ENCODE measurements at regions not wholly inside any gene's neighbourhood (a gene's known extent, or its start where the extent isn't known, plus 50 kb on each side); places are given as distances from the start of the nearest gene placed in this dataset.

DNA sequence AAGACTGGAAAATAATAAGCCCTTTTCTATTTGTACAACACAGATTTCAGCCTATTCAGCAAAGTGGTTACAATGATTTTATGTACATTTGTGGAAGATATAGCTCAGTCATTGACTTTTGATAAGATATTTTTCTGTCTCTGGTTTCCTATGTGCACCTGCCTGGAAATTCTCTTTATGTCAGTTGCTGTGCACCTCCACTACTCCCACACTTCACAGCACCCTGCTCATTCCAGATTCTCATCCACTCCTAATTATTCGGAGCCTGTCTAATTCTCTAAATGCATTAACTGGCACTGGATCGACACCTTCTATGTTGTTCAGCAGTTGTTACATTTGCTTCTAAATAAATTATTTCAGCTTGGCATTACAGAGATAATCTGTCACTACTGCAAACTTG lies 275.1 kb upstream of the RND3 start:
- no peak for DNase-seq (ENCODE audit: low read depth, low spot score)
- TF ChIP-seq, protein P1, sequence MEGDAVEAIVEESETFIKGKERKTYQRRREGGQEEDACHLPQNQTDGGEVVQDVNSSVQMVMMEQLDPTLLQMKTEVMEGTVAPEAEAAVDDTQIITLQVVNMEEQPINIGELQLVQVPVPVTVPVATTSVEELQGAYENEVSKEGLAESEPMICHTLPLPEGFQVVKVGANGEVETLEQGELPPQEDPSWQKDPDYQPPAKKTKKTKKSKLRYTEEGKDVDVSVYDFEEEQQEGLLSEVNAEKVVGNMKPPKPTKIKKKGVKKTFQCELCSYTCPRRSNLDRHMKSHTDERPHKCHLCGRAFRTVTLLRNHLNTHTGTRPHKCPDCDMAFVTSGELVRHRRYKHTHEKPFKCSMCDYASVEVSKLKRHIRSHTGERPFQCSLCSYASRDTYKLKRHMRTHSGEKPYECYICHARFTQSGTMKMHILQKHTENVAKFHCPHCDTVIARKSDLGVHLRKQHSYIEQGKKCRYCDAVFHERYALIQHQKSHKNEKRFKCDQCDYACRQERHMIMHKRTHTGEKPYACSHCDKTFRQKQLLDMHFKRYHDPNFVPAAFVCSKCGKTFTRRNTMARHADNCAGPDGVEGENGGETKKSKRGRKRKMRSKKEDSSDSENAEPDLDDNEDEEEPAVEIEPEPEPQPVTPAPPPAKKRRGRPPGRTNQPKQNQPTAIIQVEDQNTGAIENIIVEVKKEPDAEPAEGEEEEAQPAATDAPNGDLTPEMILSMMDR (conservative IDR thresholded peaks at IDR 0.05): no peak
- no peaks in the 10 kb centered on the region for H3K36me3 Mint-ChIP-seq (ENCODE audit: low read depth)

DNA sequence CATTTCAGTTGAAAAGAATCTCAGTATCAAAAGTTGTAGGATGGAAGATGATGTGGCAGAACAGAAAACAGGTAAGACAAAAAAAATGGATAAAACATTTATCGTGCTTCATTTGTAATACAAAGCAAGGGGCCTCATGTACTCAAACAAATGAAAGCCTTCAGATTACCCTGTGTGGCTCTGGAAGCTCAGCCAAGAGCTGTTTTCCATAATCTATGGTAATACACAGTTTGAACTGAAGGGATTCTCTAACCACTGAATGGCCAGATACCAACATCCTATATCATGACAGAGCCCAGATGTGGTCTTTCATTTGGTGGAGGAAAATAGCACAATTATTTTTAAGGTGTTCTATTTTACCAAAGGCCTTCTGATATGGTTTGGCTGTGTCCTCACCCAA lies 272.1 kb upstream of the RND3 start:
- Mint-ChIP-seq H3K27me3 (ENCODE audit: low read depth) (no peaks in the 10 kb centered on the region), H3K27ac (ENCODE audit: unreplicated experiment) (no peak overlapping the region), H3K4me3 (no peak overlapping the region), H3K9me3 (no peaks in the 10 kb centered on the region), H3K36me3 (ENCODE audit: low read depth) (no peaks in the 10 kb centered on the region), H3K4me1 (peaks cover 2% of the 10 kb centered on the region)
- TF ChIP-seq, protein P1 (conservative IDR thresholded peaks at IDR 0.05): no peak
- no peak for DNase-seq (ENCODE audit: low read depth, low spot score)

More for the DNA sequence above, 275.1 kb upstream of the RND3 start:
- H3K4me1 Mint-ChIP-seq: no peaks in the 10 kb centered on the region
- peaks cover 2% of the 10 kb centered on the region for H3K9me3 Mint-ChIP-seq
- H3K27me3 Mint-ChIP-seq (ENCODE audit: low read depth): no peaks in the 10 kb centered on the region
- no peak overlapping the region for H3K4me3 Mint-ChIP-seq
- H3K27ac Mint-ChIP-seq (ENCODE audit: unreplicated experiment): no peak overlapping the region

DNA sequence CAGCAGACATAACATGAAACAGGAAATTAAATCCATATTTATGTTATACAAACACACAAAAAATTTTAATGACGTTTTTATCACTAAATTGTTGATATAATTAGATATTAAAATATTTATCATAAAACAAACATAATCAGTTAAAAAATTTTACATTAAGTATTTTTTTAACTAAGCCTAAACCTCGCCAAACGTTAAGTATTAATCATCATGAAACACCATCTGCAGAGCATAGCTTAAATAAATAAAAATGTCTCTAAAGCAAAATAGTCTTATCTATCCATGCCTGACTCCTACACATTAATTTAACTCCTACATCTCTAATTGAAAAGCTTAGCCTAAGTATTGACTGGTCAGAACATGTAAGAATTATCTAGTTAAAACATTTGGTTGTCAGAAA lies 271.6 kb upstream of the RND3 start:
- H3K9me3 Mint-ChIP-seq: no peaks in the 10 kb centered on the region
- TF ChIP-seq, protein P1 (conservative IDR thresholded peaks at IDR 0.05): no peak
- no peaks in the 10 kb centered on the region for H3K27me3 Mint-ChIP-seq (ENCODE audit: low read depth)
- no peak overlapping the region for H3K4me3 Mint-ChIP-seq
- no peak for DNase-seq (ENCODE audit: low read depth, low spot score)
- H3K27ac Mint-ChIP-seq (ENCODE audit: unreplicated experiment): no peak overlapping the region
- H3K36me3 Mint-ChIP-seq (ENCODE audit: low read depth): no peaks in the 10 kb centered on the region
- peaks cover 4% of the 10 kb centered on the region for H3K4me1 Mint-ChIP-seq

DNA sequence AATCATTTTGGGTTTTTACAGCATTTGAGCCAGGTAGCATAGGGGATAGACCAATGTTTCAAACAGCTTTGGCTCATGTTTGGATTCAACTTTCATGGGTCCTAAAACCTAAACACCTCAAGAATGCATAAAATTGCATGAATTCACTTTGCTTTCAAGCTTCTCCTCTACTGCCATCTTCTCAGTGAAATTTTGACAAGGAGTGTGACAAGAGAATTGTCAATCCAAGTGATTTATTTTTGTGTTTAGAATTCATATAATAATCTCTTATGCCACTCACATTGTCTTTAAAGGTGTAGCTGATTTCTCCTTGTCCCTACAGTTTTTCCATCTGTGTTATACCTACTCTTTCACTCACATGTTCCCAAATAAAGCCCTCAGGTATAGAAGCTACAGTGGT lies 264.8 kb upstream of the RND3 start:
- TF ChIP-seq, protein P1 (conservative IDR thresholded peaks at IDR 0.05): no peak
- Mint-ChIP-seq H3K36me3 (ENCODE audit: low read depth) (no peaks in the 10 kb centered on the region), H3K9me3 (no peaks in the 10 kb centered on the region), H3K4me1 (peaks cover 4% of the 10 kb centered on the region), H3K4me3 (no peak overlapping the region), H3K27me3 (ENCODE audit: low read depth) (no peaks in the 10 kb centered on the region), H3K27ac (ENCODE audit: unreplicated experiment) (no peak overlapping the region)
- no peak for DNase-seq (ENCODE audit: low read depth, low spot score)

DNA sequence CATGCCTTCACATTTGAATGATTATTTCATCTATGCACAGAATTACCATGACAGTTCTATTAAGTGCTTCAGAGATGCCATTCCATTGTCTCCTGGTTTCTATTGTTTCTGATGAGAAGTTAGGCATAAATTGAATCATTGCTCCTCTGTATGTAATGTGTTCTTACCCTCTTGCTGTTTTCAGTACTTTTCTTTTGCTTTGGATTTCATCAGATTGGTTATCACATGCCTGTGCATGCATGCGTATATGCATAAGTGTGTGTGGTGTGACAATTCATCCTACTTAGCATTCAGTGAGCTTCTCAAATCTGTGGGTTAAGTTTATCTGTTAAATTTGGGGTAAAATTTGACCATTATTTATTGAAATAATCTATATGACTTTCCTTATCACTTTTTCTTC lies 263.3 kb upstream of the RND3 start:
- H3K27me3 Mint-ChIP-seq (ENCODE audit: low read depth): no peaks in the 10 kb centered on the region
- peaks cover 4% of the 10 kb centered on the region for H3K4me1 Mint-ChIP-seq
- no peak overlapping the region for H3K27ac Mint-ChIP-seq (ENCODE audit: unreplicated experiment)
- no peak for DNase-seq (ENCODE audit: low read depth, low spot score)
- TF ChIP-seq, protein P1 (conservative IDR thresholded peaks at IDR 0.05): no peak
- H3K36me3 Mint-ChIP-seq (ENCODE audit: low read depth): no peaks in the 10 kb centered on the region
- no peak overlapping the region for H3K4me3 Mint-ChIP-seq
- no peaks in the 10 kb centered on the region for H3K9me3 Mint-ChIP-seq

DNA sequence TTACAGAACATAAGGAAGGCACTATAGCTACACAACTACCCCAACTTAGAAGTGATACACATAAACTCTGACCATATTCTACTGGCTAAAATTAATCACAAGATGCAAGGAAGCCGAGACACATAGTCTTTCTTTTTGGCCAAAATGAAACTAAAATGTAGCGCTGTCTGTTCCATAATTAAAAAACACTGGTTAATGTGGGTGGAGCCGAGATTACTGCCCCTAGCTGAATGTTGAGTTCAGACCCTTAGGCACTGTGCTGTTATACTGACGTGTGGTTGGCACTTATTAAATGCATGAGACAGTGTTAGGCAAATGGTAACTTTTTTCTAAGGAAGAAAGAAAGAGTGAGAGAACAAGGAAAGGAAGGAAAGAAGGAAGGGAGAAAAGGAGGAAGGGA lies 254.6 kb upstream of the RND3 start:
- H3K9me3 Mint-ChIP-seq: no peaks in the 10 kb centered on the region
- TF ChIP-seq, protein P1 (conservative IDR thresholded peaks at IDR 0.05): no peak
- H3K27ac Mint-ChIP-seq (ENCODE audit: unreplicated experiment): no peak overlapping the region
- DNase-seq (ENCODE audit: low read depth, low spot score): no peak
- H3K27me3 Mint-ChIP-seq (ENCODE audit: low read depth): no peaks in the 10 kb centered on the region
- H3K36me3 Mint-ChIP-seq (ENCODE audit: low read depth): no peaks in the 10 kb centered on the region
- no peaks in the 10 kb centered on the region for H3K4me1 Mint-ChIP-seq
- H3K4me3 Mint-ChIP-seq: no peak overlapping the region

Measured in neural crest cell (in vitro differentiated cells).